Colonic mucosa (tissue), 4 donors: ENCODE measurements at regions not wholly inside any gene's neighbourhood (a gene's known extent, or its start where the extent isn't known, plus 50 kb on each side); places are given as distances from the start of the nearest gene placed in this dataset.

Experiments
- DNase-seq: peaks from one replicate; pipeline ENCODE4 v3.0.0-alpha.2; 2020
- H3K27ac ChIP-seq: fragments of 200-600 bp; one replicate; pipeline ENCODE4 v1.8.0; 2021
- H3K27me3 ChIP-seq: fragments of 200-600 bp; one replicate; pipeline ENCODE4 v1.8.0; 2021
- H3K36me3 ChIP-seq: fragments of 200-600 bp; one replicate; pipeline ENCODE4 v1.8.0; 2021
- H3K4me1 ChIP-seq: fragments of 200-600 bp; one replicate; pipeline ENCODE4 v1.8.0; 2021; ENCODE audit warnings: mild to moderate bottlenecking
- H3K4me3 ChIP-seq: fragments of 200-600 bp; one replicate; pipeline ENCODE4 v1.8.0; 2021
- H3K9ac ChIP-seq, 2 donors: one replicate each; pipeline ENCODE4 v1.7.0; 2013; ENCODE audit warnings: control low read depth in 2 of 2, low read depth in 2 of 2, low read length in 2 of 2
- H3K9me3 ChIP-seq: fragments of 200-600 bp; one replicate; pipeline ENCODE4 v1.8.0; 2021
- intact Hi-C: fragments of 100-400 bp; cut with DNase I; formaldehyde crosslinking; loops from one replicate; pipeline ENCODE4 v1.14.1; 2022
- TF ChIP-seq, protein P1 (sequence below): fragments of 200-600 bp; IDR thresholded peaks from one replicate; pipeline ENCODE4 v1.8.0; 2022; ENCODE audit warnings: antibody characterized with exemption, mild to moderate bottlenecking
- donor health status: healthy.
- donor health status: DM: no; HTN: no; CAD: no.
- donor health status: DM: no; HTN: no; CAD: no.

- Histone ChIP-seq H3K4me1 (no peaks in the 10 kb centered on the region), H3K9me3 (no peaks in the 10 kb centered on the region), H3K27me3 (no peaks in the 10 kb centered on the region), H3K4me3 (no peak overlapping the region), H3K36me3 (no peaks in the 10 kb centered on the region), H3K27ac (no peak overlapping the region), H3K9ac (no peak overlapping the region)
- TF ChIP-seq, protein P1, sequence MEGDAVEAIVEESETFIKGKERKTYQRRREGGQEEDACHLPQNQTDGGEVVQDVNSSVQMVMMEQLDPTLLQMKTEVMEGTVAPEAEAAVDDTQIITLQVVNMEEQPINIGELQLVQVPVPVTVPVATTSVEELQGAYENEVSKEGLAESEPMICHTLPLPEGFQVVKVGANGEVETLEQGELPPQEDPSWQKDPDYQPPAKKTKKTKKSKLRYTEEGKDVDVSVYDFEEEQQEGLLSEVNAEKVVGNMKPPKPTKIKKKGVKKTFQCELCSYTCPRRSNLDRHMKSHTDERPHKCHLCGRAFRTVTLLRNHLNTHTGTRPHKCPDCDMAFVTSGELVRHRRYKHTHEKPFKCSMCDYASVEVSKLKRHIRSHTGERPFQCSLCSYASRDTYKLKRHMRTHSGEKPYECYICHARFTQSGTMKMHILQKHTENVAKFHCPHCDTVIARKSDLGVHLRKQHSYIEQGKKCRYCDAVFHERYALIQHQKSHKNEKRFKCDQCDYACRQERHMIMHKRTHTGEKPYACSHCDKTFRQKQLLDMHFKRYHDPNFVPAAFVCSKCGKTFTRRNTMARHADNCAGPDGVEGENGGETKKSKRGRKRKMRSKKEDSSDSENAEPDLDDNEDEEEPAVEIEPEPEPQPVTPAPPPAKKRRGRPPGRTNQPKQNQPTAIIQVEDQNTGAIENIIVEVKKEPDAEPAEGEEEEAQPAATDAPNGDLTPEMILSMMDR = no peak
- intact Hi-C loops = no loop called here
- DNase-seq = no peak
Measured at GRCh38 chr9:105864248-105864898, 170.0 kb downstream of the TMEM38B start.

DNA sequence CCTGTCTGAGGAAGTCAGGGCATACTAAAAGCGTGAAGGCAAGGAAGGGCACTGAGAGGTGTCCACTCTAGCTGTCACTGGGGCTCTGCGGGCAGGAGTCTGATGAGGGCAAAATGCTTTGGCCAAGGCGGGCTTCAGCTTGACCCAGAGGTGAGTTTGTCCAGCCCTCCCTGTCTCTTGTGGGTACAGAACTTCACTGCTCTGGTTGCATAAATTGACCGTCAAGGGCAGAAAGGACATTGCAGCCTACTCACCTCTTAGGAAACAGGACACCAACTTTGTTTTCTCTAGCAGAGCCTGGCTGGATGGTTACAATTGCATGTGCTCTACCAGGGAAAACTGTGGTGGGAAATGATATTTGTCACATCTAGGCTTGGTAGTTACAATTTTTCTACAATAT is 170.9 kb downstream of the TMEM38B start:
- Histone ChIP-seq H3K9ac (no peak overlapping the region), H3K9me3 (no peaks in the 10 kb centered on the region), H3K4me1 (no peaks in the 10 kb centered on the region), H3K4me3 (no peak overlapping the region), H3K36me3 (no peaks in the 10 kb centered on the region), H3K27ac (no peak overlapping the region), H3K27me3 (no peaks in the 10 kb centered on the region)
- intact Hi-C loops = no loop called here
- TF ChIP-seq, protein P1 = no peak
- no peak for DNase-seq

GRCh38 chr9:105871540-105871939 is 177.2 kb downstream of the TMEM38B start:
- H3K9ac ChIP-seq = no peak overlapping the region
- H3K27me3 ChIP-seq = no peaks in the 10 kb centered on the region
- H3K36me3 ChIP-seq = no peaks in the 10 kb centered on the region
- H3K4me3 ChIP-seq = no peak overlapping the region
- TF ChIP-seq, protein P1 = no peak
- no peaks in the 10 kb centered on the region for H3K9me3 ChIP-seq
- no peaks in the 10 kb centered on the region for H3K4me1 ChIP-seq
- intact Hi-C loops = no loop called here
- H3K27ac ChIP-seq = no peak overlapping the region
- no peak for DNase-seq

GRCh38 chr9:105873801-105874200 is 179.5 kb downstream of the TMEM38B start:
- Histone ChIP-seq H3K9me3 (no peaks in the 10 kb centered on the region), H3K4me3 (no peak overlapping the region), H3K27me3 (no peaks in the 10 kb centered on the region), H3K4me1 (no peaks in the 10 kb centered on the region), H3K36me3 (no peaks in the 10 kb centered on the region), H3K27ac (no peak overlapping the region), H3K9ac (no peak overlapping the region)
- TF ChIP-seq, protein P1 = no peak
- DNase-seq = no peak
- intact Hi-C loops = no loop called here

- Histone ChIP-seq H3K27me3 (no peaks in the 10 kb centered on the region), H3K36me3 (no peaks in the 10 kb centered on the region), H3K9me3 (no peaks in the 10 kb centered on the region), H3K27ac (no peak overlapping the region), H3K9ac (no peak overlapping the region), H3K4me1 (no peaks in the 10 kb centered on the region), H3K4me3 (no peak overlapping the region)
- no peak for DNase-seq
- TF ChIP-seq, protein P1 = no peak
- intact Hi-C loops = no loop called here
Measured at GRCh38 chr9:105877721-105878120, 183.4 kb downstream of the TMEM38B start.
